Gastrocnemius medialis (tissue), 4 donors: ENCODE measurements at regions not wholly inside any gene's neighbourhood (a gene's known extent, or its start where the extent isn't known, plus 50 kb on each side); places are given as distances from the start of the nearest gene placed in this dataset.

Experiments
- ATAC-seq, 2 donors: fragments of 150-250 bp; one replicate each; pipeline ENCODE4 v1.9.1; 2016
- DNase-seq, 2 donors: peaks; one replicate each; pipeline ENCODE4 v3.0.0-alpha.2; 2019
- H3K27ac ChIP-seq, 4 donors: fragments of 200-600 bp; sonication (generic); 1 replicate in 1 of 4; 2 replicates in 3 of 4; pipeline ENCODE4 v1.5.1; 2016 to 2018; ENCODE audit warnings: mild to moderate bottlenecking in 2 of 4, moderate library complexity in 1 of 4
- H3K27me3 ChIP-seq, 3 donors: fragments of 200-600 bp; sonication (generic) in 2 of 3; 1 replicate in 1 of 3; 2 replicates in 2 of 3; pipeline versions ENCODE4 v1.5.1 to v1.6.0; 2016 to 2019; ENCODE audit warnings: mild to moderate bottlenecking in 1 of 3, moderate library complexity in 1 of 3
- H3K36me3 ChIP-seq, 2 donors: fragments of 200-600 bp; sonication (generic) in 1 of 2; one replicate each; pipeline ENCODE4 v1.5.1; 2017 to 2018
- H3K4me1 ChIP-seq, 2 donors: fragments of 200-600 bp; sonication (generic) in 1 of 2; one replicate each; pipeline ENCODE4 v1.5.1; 2016 to 2017; ENCODE audit warnings: mild to moderate bottlenecking in 2 of 2
- H3K4me3 ChIP-seq, 4 donors: fragments of 200-600 bp; sonication (generic) in 3 of 4; 1 replicate in 1 of 4; 2 replicates in 3 of 4; pipeline ENCODE4 v1.5.1; 2016 to 2019; ENCODE audit warnings: mild to moderate bottlenecking in 2 of 4
- H3K9me3 ChIP-seq, 3 donors: fragments of 200-600 bp; sonication (generic) in 2 of 3; 1 replicate in 1 of 3; 2 replicates in 2 of 3; pipeline ENCODE4 v1.5.1; 2016 to 2019
- CTCF ChIP-seq, 5 experiments: fragments of 450-650 bp in 3 of 5; fragments of 200-600 bp in 2 of 5; sonication (generic) in 2 of 5; IDR thresholded peaks in 4 of 5; conservative IDR thresholded peaks in 1 of 5; 1 replicate in 4 of 5; 2 replicates in 1 of 5; pipeline ENCODE4 v1.5.1; 2016 to 2019; ENCODE audit warnings: antibody characterized with exemption in 5 of 5, mild to moderate bottlenecking in 3 of 5, moderate library complexity in 3 of 5
- POLR2A ChIP-seq, 2 donors: fragments of 450-650 bp; IDR thresholded peaks; one replicate each; pipeline ENCODE4 v1.6.1; 2017; ENCODE audit warnings: antibody characterized with exemption in 2 of 2, mild to moderate bottlenecking in 2 of 2, moderate library complexity in 2 of 2
- in situ Hi-C, 4 donors: fragments of 200-750 bp; cut with MboI; loops; one replicate each; pipeline versions ENCODE4 v1.15.0 to v1.8.0; 2017; ENCODE audit warnings: low sequenced_read_pairs in 4 of 4
- intact Hi-C: fragments of 100-400 bp; cut with DNase I; formaldehyde crosslinking; loops from one replicate; pipeline ENCODE4 v1.15.1; 2023; ENCODE audit warnings: low total_unique reads

- peak in 1 of 5 experiments; percentile 17 for TF ChIP-seq CTCF (IDR thresholded peaks at IDR 0.05 in 4 of 5, conservative IDR thresholded peaks at IDR 0.05 in 1 of 5)
- no peak for TF ChIP-seq POLR2A (IDR thresholded peaks at IDR 0.05)
- Histone ChIP-seq H3K4me3 (no peak overlapping the region), H3K27ac (no peak overlapping the region), H3K9me3 (no peaks in the 10 kb centered on the region), H3K36me3 (no peaks in the 10 kb centered on the region), H3K27me3 (peaks cover 20 to 27% (median 23%) of the 10 kb centered on the region in 3 donors), H3K4me1 (peaks cover 4 to 14% of the 10 kb centered on the region in 2 donors)
- intact Hi-C loops (no loop called here), in situ Hi-C loops (no loop called here)
- DNase-seq (no peak), ATAC-seq (no peak)
Observed at GRCh38 chr10:21171197-21171935, 274.3 kb upstream of the NEBL start.

- DNase-seq: no peak
- Histone ChIP-seq H3K27me3 (peaks cover 20 to 27% (median 20%) of the 10 kb centered on the region in 3 donors), H3K4me1 (peaks cover 4 to 14% of the 10 kb centered on the region in 2 donors), H3K36me3 (no peaks in the 10 kb centered on the region), H3K4me3 (no peak overlapping the region), H3K27ac (no peak overlapping the region), H3K9me3 (no peaks in the 10 kb centered on the region)
- intact Hi-C loops: no loop called here
- in situ Hi-C loops: no loop called here
- no peak for ATAC-seq
- TF ChIP-seq CTCF (IDR thresholded peaks at IDR 0.05 in 4 of 5, conservative IDR thresholded peaks at IDR 0.05 in 1 of 5): no peak
- TF ChIP-seq POLR2A (IDR thresholded peaks at IDR 0.05): no peak
Observed at GRCh38 chr10:21170216-21170615, 273.1 kb upstream of the NEBL start.

GRCh38 chr10:21169271-21169670, 272.2 kb upstream of the NEBL start:
- TF ChIP-seq POLR2A (IDR thresholded peaks at IDR 0.05): no peak
- TF ChIP-seq CTCF (IDR thresholded peaks at IDR 0.05 in 4 of 5, conservative IDR thresholded peaks at IDR 0.05 in 1 of 5): no peak
- Histone ChIP-seq H3K27ac (no peak overlapping the region), H3K4me1 (peaks cover 4 to 11% of the 10 kb centered on the region in 2 donors), H3K27me3 (peaks cover 12 to 20% (median 13%) of the 10 kb centered on the region in 3 donors), H3K4me3 (no peak overlapping the region), H3K36me3 (no peaks in the 10 kb centered on the region), H3K9me3 (no peaks in the 10 kb centered on the region)
- in situ Hi-C loops: no loop called here
- ATAC-seq (no peak), DNase-seq (no peak)
- intact Hi-C loops: no loop called here

- DNase-seq (no peak), ATAC-seq (no peak)
Observed at GRCh38 chr10:21167288-21168010, 270.3 kb upstream of the NEBL start.

More at GRCh38 chr10:21167288-21168010, 270.3 kb upstream of the NEBL start:
- Histone ChIP-seq H3K4me1 (no peaks in the 10 kb centered on the region), H3K27me3 (peaks cover 2 to 7% (median 2%) of the 10 kb centered on the region in 3 donors), H3K36me3 (no peaks in the 10 kb centered on the region), H3K9me3 (no peaks in the 10 kb centered on the region), H3K27ac (no peak overlapping the region), H3K4me3 (no peak overlapping the region)
- no peak for TF ChIP-seq CTCF (IDR thresholded peaks at IDR 0.05 in 4 of 5, conservative IDR thresholded peaks at IDR 0.05 in 1 of 5)
- in situ Hi-C loops (no loop called here), intact Hi-C loops (no loop called here)
